ENCODE measurements at regions not wholly inside any gene's neighbourhood (a gene's known extent, or its start where the extent isn't known, plus 50 kb on each side); places are given as distances from the start of the nearest gene placed in this dataset.

DNA sequence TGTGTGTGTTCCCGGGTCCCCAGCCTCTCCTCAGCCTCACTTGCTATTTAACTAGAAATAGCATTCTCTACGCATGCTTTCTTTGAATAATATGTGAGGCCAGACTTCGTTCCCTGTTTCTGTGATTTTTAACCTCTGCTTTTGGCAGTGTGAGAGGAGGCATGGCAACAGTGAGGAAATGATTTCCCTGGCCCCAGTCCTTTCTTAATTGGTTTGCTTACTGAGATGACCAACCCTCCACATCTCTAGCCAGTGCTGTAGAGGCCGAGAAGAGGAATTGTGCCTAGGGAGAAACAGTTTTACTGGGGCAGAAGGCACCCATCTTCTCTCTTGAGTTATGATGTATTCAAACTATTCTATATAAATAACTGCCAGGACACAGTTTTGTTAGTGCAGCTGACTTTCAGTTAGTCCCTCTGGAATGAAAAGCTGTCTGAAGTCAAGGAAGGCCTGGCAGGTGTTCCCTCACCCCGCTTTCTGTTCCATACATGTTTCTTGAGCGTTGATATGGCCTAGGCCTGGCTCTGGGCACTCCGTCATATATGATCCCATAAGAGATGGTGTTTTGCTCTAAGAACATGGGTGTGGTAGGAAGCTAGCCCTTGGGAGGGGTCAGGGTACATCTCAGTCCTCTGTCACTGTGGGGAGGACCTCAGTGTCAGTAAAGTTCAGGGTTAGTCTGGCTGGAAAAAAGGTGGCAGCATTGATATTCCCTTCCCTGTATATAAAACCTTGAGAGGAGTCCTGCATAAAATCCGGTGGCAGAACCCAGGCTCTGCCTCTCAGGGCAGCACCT, 73.7 kb upstream of the NPAS1 start:
- TF ChIP-seq POLR2A (IDR thresholded peaks at IDR 0.05; ENCODE audit: low read depth, low read length), result no peak
- TF ChIP-seq, protein P1, sequence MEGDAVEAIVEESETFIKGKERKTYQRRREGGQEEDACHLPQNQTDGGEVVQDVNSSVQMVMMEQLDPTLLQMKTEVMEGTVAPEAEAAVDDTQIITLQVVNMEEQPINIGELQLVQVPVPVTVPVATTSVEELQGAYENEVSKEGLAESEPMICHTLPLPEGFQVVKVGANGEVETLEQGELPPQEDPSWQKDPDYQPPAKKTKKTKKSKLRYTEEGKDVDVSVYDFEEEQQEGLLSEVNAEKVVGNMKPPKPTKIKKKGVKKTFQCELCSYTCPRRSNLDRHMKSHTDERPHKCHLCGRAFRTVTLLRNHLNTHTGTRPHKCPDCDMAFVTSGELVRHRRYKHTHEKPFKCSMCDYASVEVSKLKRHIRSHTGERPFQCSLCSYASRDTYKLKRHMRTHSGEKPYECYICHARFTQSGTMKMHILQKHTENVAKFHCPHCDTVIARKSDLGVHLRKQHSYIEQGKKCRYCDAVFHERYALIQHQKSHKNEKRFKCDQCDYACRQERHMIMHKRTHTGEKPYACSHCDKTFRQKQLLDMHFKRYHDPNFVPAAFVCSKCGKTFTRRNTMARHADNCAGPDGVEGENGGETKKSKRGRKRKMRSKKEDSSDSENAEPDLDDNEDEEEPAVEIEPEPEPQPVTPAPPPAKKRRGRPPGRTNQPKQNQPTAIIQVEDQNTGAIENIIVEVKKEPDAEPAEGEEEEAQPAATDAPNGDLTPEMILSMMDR (IDR thresholded peaks at IDR 0.05; ENCODE audit: extremely low read depth in 1 of 2, insufficient read depth in 1 of 2, low read depth in 1 of 2, low read length in 2 of 2), result no peak
- TF ChIP-seq, protein P2, sequence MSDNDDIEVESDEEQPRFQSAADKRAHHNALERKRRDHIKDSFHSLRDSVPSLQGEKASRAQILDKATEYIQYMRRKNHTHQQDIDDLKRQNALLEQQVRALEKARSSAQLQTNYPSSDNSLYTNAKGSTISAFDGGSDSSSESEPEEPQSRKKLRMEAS (IDR thresholded peaks at IDR 0.05; ENCODE audit: insufficient read depth, insufficient read length), result no peak
- no peak for TF ChIP-seq EZH2 (IDR thresholded peaks at IDR 0.05; ENCODE audit: borderline replicate concordance, low read depth, low read length, severe bottlenecking)
